GM12865 (cell line): ENCODE measurements at regions not wholly inside any gene's neighbourhood (a gene's known extent, or its start where the extent isn't known, plus 50 kb on each side); places are given as distances from the start of the nearest gene placed in this dataset.
"Not testable (repeated sequence)": the region's sequence is repeated elsewhere in the genome, so short reads cannot be mapped to it uniquely, and the experiment has no call there.

Experiments
- DNase-seq: peaks from one replicate; pipeline ENCODE4 v3.0.0; 2010; ENCODE audit warnings: low read depth
- H3K4me3 ChIP-seq: 2 replicates; pipeline ENCODE4 v1.5.1; 2011; ENCODE audit warnings: mild to moderate bottlenecking, low read depth, low read length, control low read depth
- TF ChIP-seq, protein P1 (sequence below): IDR thresholded peaks from 2 replicates; pipeline ENCODE4 v1.5.1; 2011; ENCODE audit warnings: low read length, control low read depth, low read depth, inconsistent platforms; ENCODE audit not compliant: insufficient read depth; ENCODE audit errors: missing control alignments

DNA sequence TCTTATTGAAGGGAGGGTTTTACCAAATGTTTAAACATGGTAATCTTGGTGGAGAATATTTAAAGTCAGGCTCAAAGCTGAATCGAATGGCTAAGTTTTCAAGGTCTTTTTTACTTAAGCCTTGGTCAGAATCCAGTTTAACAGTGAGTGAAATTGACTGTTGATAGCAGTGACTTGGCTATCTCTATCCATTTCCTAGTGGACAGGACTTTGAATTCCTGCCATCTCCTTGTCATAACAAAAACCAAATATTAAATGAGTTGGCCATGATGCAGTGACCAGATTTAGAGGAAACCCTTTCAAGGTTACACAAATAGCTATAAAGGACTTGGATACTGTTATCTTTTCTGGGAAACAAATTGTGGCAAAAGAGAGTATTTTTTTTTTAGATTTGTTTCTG is 92.0 kb downstream of the JRKL start:
- no peak overlapping the region for H3K4me3 ChIP-seq
- TF ChIP-seq, protein P1, sequence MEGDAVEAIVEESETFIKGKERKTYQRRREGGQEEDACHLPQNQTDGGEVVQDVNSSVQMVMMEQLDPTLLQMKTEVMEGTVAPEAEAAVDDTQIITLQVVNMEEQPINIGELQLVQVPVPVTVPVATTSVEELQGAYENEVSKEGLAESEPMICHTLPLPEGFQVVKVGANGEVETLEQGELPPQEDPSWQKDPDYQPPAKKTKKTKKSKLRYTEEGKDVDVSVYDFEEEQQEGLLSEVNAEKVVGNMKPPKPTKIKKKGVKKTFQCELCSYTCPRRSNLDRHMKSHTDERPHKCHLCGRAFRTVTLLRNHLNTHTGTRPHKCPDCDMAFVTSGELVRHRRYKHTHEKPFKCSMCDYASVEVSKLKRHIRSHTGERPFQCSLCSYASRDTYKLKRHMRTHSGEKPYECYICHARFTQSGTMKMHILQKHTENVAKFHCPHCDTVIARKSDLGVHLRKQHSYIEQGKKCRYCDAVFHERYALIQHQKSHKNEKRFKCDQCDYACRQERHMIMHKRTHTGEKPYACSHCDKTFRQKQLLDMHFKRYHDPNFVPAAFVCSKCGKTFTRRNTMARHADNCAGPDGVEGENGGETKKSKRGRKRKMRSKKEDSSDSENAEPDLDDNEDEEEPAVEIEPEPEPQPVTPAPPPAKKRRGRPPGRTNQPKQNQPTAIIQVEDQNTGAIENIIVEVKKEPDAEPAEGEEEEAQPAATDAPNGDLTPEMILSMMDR = no peak
- DNase-seq = no peak

DNA sequence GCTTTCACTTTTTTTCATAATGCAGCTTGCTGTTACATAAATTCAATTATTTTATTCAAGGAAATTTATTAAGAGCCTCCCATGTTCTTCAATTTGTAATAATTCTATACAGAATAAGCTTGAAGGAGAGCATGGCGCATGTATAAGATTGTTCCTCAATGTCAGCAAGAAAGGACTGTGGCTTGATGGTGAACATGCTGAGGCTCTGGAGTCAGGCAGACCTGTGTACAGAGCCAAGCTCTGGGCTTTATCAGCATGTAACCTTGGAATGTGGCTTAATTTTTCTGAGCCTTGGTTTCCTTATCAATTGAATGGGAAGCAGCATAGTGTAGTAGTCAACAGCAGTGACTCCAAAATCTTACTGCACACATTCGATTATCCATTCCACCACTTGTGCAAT is 92.4 kb downstream of the JRKL start:
- H3K4me3 ChIP-seq = no peak overlapping the region
- TF ChIP-seq, protein P1 = no peak
- no peak for DNase-seq

DNA sequence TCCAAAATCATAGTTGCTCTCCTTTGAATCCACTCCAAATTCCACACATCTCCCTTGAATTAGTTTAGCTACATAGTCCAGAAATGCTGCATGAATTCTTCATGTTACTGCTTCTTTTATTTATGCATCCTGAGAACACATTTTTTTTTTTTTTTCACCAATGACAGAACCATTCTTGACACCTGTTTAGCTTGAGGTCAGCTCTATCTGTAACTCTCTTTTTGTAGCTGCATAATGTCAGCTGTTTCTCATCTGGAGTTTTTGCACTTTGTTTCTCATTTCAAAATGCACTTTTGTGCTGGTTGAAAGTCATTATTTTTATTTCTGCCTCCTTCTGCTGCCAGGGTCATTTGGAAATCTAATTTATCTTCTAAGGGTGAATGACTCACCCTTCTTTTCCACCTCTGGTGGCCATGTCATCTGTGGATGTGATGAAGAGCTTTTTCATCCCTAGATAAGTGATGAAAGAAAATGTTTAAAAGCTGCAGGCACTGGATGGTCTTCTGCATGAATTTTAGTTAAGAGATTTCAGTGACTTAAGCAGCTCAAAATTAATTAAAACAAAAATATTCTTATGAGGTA is 93.7 kb downstream of the JRKL start:
- TF ChIP-seq, protein P1 = no peak
- no peak for DNase-seq
- H3K4me3 ChIP-seq = no peak overlapping the region

DNA sequence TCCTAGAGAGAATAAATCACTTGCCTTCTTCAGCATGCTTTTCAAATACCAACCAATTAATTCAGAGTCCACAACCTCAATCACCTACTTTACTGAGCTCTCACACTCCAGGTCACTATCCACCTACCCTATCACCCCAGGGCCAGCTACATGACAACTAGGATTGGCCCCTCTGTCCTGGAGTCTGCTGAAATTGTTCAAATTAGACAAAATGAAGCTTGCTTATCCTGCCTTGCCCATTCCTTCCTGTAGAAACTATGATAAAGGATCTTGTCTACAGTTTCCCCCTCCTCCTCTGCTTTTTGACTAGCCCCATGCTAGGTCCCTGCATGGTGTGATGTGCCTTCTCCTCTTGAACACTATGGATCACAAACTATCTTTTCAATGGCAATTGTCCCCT is 94.5 kb downstream of the JRKL start:
- DNase-seq = no peak
- TF ChIP-seq, protein P1 = no peak
- H3K4me3 ChIP-seq = no peak overlapping the region

DNA sequence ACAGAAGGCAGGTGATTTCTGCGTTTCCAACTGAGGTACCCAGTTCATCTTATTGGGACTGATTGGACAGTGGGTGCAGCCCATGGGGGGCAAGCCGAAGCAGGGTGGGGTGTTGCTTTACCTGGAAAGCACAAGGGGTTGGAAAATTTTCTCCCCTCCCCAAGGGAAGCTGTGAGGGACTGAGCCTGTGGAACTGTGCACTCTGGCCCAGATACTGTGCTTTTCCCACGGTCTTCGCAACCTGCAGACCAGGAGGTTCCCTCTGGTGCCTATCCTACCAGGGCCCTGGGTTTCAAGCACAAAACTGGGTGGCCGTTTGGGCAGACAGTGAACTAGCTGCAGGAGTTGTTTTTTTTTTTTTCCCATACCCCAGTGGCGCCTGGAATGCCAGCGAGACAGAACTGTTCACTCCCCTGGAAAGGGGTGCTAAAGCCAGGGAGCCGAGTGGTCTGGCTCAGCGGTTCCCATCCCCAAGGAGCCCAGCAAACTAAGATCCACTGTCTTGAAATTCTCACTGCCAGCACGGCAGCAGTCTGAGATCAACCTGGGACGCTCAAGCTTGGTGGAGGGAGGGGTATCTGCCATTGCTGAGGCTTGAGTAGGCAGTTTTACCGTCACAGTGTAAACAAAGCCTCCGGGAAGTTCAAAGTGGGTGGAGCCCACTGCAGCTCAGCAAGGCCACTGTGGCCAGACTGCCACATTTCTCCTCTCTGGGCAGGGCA is 97.2 kb downstream of the JRKL start:
- no peak for DNase-seq
- H3K4me3 ChIP-seq = no peak overlapping the region
- TF ChIP-seq, protein P1 = no peak

DNA sequence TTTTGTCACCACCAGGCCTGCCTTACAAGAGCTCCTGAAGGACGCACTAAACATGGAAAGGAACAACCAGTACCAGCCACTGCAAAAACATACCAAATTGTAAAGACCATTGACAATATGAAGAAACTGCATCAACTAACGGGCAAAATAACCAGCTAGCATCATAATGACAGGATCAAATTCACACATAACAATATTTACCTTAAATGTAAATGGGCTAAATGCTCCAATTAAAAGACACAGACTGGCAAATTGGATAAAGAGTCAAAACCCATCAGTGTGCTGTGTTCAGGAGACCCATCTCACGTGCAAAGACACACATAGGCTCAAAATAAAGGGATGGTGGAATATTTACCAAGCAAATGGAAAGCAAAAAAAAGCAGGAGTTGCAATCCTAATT is 99.1 kb downstream of the JRKL start:
- not testable (repeated sequence) for H3K4me3 ChIP-seq, DNase-seq

DNA sequence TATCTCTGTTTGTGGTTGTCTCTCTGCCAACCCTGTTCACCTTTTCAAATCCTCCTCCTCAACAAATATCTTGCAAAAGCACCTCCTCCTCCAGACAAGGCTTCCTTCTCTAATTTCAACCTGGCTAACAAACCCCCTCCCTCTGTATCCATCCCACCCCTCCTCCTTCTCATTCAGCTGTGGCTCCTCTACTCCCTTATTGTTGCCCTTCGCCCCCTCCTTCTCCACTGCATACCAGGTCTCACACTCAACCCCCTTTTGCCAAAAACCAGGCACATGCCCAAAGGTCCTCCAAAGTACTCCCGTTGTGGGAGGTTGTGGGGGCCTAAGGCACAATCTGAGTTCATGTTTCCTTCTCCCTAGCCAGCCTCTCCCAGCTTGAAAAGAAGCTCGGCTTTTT is 110.6 kb downstream of the JRKL start:
- TF ChIP-seq, protein P1 = no peak
- no peak overlapping the region for H3K4me3 ChIP-seq
- no peak for DNase-seq
